GM06990 (cell line): ENCODE measurements at regions not wholly inside any gene's neighbourhood (a gene's known extent, or its start where the extent isn't known, plus 50 kb on each side); places are given as distances from the start of the nearest gene placed in this dataset.
"Not testable (repeated sequence)": the region's sequence is repeated elsewhere in the genome, so short reads cannot be mapped to it uniquely, and the experiment has no call there.

Experiments
- DNase-seq: peaks from one replicate; pipeline ENCODE4 v3.0.0-alpha.2; 2011; ENCODE audit not compliant: insufficient read length; ENCODE audit errors: extremely low read depth
- H3K27me3 ChIP-seq: replicated peaks from 2 replicates; pipeline ENCODE4 v1.6.0; 2011; ENCODE audit warnings: low read length; ENCODE audit not compliant: control insufficient read depth, insufficient read depth
- H3K36me3 ChIP-seq: 2 replicates; pipeline ENCODE4 v1.5.1; 2011; ENCODE audit warnings: low read length; ENCODE audit not compliant: control insufficient read depth, insufficient read depth
- H3K4me3 ChIP-seq: replicated peaks from 2 replicates; pipeline ENCODE4 v1.5.1; 2011; ENCODE audit warnings: low read depth, mild to moderate bottlenecking, control low read depth, low read length

DNA sequence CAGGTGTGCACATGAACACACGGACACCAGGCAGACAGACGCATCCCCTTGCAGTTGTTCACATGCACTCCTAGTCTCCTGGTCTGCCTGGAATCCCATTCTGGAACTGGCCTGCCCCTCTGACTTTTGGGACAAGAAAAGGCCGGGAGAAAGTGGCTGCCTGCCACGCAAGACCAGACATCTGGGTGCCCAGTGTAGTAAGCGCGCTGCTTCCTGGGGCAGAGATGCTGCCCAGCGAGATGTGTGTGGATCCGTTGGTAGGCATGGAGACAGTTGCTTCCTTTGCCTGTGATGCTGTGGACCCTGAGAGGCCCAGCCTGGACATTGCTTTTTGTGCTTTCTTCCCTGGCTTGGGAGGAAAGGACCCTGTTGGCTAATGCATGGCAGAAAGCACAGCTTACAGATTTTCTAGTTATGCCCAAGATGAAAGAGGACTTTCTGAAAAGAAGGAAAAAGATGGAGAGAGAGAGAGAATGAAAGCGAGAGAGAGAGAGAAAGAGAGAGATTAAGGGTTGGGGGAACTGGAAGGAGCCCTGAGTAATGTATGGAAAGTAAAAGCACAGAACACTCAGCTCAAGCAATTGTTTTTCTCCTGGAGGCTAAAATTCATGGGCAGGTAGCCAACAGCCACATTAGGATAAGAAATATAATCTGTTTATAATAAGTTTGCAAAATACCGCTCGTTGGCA is 235.3 kb downstream of the BCL2L11 start:
- not testable (repeated sequence) for DNase-seq, H3K36me3 ChIP-seq, H3K27me3 ChIP-seq, H3K4me3 ChIP-seq

GRCh38 chr2:111356512-111357031 is 235.9 kb downstream of the BCL2L11 start:
- not testable (repeated sequence) for DNase-seq, H3K36me3 ChIP-seq, H3K4me3 ChIP-seq, H3K27me3 ChIP-seq

DNA sequence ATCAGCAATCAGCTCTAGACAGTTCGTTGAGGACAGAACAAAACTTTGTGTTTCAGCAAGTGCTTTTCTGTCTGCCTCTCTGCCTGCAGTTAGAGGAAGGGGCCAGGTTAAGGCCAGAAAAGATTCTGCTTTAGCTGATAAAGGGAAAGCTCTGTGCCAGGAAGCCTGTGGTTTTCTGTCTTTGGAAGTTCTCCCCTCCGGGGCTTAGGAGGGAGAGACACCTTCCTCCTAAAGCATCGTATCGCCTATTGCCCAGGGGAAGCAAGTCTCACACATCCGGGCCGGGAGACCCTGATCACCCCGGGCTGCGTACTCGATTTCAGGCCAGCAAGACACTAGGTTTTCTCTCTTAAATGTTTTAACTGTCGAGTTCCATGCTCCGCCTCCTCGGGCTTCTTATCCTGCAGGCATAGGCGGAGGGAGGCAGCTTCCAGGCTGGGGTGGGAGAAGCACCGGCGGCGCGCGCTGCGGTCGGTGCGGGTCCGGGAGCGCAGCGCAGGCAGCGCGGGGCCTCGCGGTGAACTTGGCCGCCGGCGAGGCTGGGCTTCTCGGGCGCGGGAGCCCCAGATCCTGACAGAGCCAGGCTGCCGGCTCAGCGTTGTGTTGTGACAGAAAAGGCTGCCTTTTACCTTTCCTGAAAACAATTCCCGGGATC is 245.4 kb downstream of the BCL2L11 start:
- not testable (repeated sequence) for DNase-seq

DNA sequence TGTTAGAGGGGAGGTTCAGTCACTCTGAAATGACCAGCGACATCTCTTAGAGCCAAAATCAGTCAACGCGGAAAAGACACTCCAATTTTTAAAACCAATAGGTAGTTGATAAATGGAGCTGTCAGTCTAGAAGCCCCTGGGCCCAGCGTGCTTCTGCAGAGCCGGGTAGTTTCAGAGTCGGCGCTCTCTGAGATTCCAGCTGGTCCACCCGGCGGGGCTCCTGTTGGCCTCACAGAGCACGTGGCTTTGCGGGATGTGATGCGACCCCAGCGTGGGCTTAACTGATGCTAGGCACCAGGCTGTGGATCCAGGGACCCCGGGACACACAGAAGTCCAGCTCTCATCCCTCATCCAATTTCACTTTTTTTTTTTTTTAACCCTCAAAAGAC is 245.9 kb downstream of the BCL2L11 start:
- not testable (repeated sequence) for H3K4me3 ChIP-seq, H3K27me3 ChIP-seq, DNase-seq, H3K36me3 ChIP-seq

More for the DNA sequence above, 245.4 kb downstream of the BCL2L11 start:
- not testable (repeated sequence) for H3K4me3 ChIP-seq, H3K36me3 ChIP-seq, H3K27me3 ChIP-seq

GRCh38 chr2:111367080-111367479 is 246.4 kb downstream of the BCL2L11 start:
- not testable (repeated sequence) for H3K4me3 ChIP-seq, H3K27me3 ChIP-seq, DNase-seq, H3K36me3 ChIP-seq

DNA sequence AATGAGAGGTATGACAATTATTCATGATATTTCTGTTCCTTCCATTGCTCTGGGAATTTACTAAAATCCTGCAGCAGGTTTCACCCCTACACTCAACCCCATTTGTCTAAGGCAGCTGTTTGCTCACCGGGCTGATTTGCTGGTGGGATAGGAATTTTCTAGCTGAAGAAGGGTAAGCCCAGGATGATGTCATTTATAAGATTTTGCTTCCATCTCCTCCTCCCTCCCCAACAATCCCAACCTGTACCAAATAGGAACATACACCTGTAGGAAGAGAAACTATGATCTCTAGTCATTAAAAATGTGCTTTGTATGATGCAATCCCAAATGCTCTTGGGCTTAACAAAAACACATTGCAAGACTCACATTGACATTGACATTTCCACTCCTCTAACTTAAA is 247.2 kb downstream of the BCL2L11 start:
- DNase-seq, H3K4me3 ChIP-seq, H3K27me3 ChIP-seq, H3K36me3 ChIP-seq: not testable (repeated sequence)

GRCh38 chr2:111368288-111368687 is 247.6 kb downstream of the BCL2L11 start:
- H3K36me3 ChIP-seq, result not testable (repeated sequence)

GRCh38 chr2:111373060-111373459 is 252.3 kb downstream of the BCL2L11 start:
- not testable (repeated sequence) for DNase-seq, H3K36me3 ChIP-seq, H3K4me3 ChIP-seq, H3K27me3 ChIP-seq

More at GRCh38 chr2:111368288-111368687, 247.6 kb downstream of the BCL2L11 start:
- DNase-seq, H3K27me3 ChIP-seq, H3K4me3 ChIP-seq: not testable (repeated sequence)

DNA sequence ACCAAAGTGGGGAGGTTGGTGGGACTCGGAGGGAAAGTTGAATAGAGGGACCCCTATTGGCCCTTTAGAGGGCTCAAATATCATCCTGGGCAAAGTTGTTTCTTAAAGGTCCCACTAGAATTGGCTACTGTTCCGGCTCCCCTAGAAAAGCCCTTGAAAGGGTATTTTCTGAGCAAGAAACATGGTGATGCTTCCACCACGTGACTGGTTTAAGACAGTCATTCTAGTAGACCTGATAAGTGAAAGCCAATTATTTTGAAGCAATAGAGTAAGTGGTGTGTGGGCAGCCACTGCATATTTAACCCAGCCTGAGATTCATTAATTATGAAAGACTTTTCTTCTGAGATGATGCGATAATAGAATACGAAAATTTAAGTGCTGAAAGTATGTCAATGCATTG is 253.3 kb downstream of the BCL2L11 start:
- H3K27me3 ChIP-seq, H3K36me3 ChIP-seq: not testable (repeated sequence)

DNA sequence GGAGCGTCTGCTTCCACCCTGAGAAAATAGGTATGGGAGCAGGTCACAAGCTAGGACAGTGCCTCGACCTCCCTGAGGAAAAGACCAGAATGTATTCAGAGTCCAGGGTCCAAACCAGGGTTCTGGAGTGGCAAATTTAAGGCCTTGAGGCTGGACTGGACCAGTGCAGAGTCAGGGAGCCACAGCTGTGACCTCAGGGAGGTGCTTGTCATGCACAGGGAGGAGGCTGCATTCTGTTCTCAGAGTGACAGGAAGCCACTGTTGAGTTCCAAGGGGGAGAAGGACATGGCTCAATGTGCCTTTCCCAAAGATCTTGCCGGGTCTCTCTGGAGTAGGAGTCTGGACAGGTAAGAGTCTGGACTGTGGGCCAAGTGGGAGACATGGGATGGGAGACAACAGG is 254.0 kb downstream of the BCL2L11 start:
- not testable (repeated sequence) for DNase-seq, H3K4me3 ChIP-seq, H3K36me3 ChIP-seq, H3K27me3 ChIP-seq

More for the DNA sequence above, 253.3 kb downstream of the BCL2L11 start:
- DNase-seq, H3K4me3 ChIP-seq: not testable (repeated sequence)

- not testable (repeated sequence) for H3K4me3 ChIP-seq, DNase-seq, H3K27me3 ChIP-seq, H3K36me3 ChIP-seq
Measured at GRCh38 chr2:111375320-111375883, 254.7 kb downstream of the BCL2L11 start.

- H3K4me3 ChIP-seq, H3K36me3 ChIP-seq, H3K27me3 ChIP-seq, DNase-seq: not testable (repeated sequence)
Measured at GRCh38 chr2:111376272-111376970, 255.7 kb downstream of the BCL2L11 start.

DNA sequence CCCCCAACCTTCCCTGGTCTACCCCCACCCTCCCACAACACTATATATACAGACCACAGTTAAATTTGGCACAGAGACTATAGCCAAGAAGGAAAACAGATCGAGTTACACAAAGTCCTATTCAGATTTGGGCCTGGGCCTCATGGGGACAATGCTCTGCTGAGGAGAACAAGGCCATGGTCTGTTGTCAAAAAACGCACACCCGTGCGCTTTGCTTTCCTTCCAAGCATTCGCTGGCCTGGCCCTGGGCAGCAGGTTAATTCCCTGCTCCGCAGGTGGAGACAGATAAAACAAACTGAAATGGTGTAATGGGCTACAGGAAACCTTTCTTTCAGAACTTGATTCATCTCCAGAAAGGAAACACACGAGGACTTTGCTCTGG is 256.2 kb downstream of the BCL2L11 start:
- H3K27me3 ChIP-seq, H3K36me3 ChIP-seq, H3K4me3 ChIP-seq, DNase-seq: not testable (repeated sequence)
